ENCODE measurements at regions not wholly inside any gene's neighbourhood (a gene's known extent, or its start where the extent isn't known, plus 50 kb on each side); places are given as distances from the start of the nearest gene placed in this dataset.

DNA sequence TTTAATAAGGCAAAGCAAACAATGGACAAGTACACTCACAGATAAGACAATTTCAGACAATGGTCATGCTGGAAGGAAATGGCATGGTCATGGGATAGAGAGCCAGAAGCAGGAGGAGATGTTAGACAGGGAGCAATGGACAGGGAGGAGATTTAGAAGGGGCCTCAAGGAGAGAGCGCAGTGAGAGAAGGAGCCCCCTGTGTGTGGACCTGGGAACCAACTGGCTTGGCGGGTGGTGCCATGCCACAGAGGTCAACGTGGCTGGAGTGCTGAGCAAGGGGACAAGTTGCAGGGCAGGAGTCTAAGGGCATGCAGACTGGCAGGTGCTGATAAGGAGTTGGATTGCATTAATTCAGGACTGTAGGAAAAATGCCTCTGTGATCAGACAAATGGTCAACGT is 75.3 kb upstream of the UQCRFS1 start:
- no peak for TF ChIP-seq EZH2phosphoT487 (IDR thresholded peaks at IDR 0.05; ENCODE audit: insufficient read depth, low read depth)
- no peak for TF ChIP-seq EZH2 (IDR thresholded peaks at IDR 0.05; ENCODE audit: insufficient read depth, poor library complexity, severe bottlenecking)
